GM19397 (cell line): ENCODE measurements at regions not wholly inside any gene's neighbourhood (a gene's known extent, or its start where the extent isn't known, plus 50 kb on each side); places are given as distances from the start of the nearest gene placed in this dataset.

Experiments
- ATAC-seq: cut with Tn5 transposase; IDR thresholded peaks from one replicate; pipeline ENCODE4 v1.9.1; 2021; ENCODE audit warnings: mild to moderate bottlenecking, moderate library complexity; ENCODE audit not compliant: unreplicated experiment

DNA sequence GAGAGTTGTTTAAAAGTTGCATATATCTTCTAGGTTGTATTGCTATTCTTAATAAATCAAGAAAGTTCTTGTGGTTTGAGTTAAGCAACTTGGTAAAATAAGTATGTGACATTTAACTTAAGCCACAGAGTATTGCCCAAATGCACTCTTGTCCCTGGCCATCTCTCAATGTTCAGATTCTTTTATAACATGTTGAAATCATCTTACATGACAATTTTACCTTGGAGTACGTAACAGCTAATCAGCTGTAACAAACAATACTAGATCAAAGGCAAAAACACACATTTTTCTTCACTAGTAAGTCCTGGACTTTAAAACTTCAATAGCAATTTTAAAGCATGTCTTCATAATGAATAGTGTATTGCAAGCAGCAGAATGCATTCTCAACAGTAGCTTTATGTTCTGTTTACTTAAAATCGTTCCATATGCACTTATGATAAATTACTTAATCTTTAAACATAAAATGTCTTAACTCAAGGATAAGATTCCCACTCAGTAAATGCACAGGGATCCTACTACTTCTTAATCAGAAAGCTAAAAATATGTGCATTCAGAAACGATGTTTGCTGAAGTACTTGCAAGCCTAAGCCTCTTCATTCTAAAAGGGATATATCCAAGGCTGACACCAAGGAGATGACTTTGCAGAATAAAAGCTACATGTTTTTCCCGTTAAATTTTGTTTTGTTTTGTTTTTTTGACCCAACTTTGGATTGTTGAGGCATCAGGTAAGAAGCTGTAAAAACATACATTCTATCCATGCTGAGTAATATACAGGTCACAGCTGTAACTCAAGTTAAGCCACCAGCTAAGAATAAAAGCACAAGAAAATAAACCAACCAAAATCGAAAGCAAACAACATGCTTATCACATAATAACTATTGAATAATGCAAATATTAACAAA, 86.1 kb upstream of the NFIB start:
- no peak for ATAC-seq

- no peak for ATAC-seq
Measured at GRCh38 chr9:14398473-14398872, 84.5 kb upstream of the NFIB start.

- ATAC-seq, result no peak
Measured at GRCh38 chr9:14396171-14396570, 82.2 kb upstream of the NFIB start.

DNA sequence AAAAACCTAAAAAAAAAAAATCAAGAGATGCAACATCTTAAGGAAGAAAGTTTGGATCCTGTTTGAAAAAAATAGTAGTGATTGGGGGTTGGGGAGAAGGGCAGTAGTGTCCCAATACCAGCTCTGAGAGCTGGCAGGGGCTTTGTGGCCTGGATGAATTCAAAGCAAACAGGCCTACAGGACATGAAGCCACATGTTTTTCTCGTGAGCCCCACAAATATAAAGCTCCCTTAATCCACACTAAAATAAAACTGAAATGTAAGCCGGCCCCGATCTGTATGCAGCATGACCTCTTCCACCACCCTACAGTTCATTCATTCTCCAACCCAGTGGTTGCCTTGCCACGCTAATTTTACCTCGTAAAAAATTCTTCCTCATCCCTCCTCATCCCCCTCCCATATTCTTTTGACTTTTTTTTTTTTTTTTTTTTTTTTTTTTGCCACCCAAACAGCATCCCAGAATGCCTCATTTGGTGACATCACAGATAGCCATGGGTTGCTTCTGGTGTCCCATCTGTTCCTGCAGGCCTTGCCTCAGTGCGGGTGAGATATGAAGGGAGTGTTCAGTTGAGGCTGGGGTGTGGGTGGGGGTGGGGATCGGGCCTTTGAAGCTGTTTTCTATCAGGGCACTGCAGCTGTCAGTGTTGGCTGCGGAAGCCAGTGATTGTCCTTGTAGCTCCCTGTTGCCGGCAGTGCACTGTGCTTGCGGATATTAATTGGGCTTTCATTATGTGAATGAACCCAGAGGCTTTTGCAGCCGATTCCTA, 81.6 kb upstream of the NFIB start:
- no peak for ATAC-seq

GRCh38 chr9:14393418-14393817, 79.5 kb upstream of the NFIB start:
- no peak for ATAC-seq

DNA sequence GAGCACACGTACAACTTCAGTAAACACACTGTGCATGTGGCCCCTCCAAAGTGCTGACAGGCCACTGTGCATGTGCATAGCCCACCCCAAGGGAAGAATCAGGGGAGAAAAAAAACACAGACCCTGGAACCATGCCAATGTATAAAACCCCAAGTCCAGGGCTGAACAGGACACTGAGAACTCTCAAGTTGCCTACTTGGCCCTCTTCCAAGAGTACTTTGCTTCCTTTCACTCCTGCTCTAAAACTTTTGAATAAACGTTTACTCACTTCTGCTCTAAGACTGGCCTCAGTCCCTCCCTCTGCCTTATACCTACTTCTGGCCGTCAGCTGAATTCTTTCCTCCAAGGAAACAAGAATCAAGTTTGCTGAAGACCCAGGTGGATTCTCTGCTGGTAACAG, 77.7 kb upstream of the NFIB start:
- ATAC-seq, result no peak

DNA sequence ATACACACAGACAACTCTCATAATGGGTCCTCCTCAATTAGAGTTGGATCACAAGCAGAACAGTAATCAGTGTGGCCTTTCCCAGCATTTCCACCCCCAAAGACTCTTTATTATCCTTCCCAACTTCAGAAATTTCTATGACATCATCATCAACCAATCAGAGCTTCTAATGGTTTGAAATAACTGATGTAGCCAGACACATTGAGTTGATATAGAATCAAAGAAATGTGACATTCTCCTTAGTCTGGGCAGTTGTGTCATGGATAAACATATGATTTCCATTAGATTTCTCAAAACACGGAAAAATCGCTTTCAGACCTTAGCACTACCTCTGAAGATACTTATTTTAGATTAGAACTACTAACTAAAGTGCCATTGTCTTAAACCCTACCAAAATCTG, 75.7 kb upstream of the NFIB start:
- ATAC-seq, result no peak

DNA sequence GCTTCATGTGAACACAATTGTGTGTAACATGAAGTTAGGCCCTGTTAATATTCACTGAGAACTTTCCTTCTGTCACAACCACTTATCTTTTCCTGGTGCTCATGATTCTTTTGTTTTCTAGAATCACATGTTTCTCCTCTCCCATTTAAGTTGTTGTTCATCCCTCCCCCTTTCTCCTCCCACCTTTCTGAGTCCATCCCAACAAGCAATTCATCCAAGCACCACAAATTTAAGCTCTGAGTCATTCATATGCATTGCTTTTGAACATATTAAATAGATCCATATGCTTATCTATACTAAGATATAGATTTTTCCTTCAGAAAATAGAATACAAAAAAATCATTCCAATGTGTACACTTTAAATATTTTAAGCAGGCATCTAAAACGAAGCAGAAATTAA, 75.2 kb upstream of the NFIB start:
- no peak for ATAC-seq

- ATAC-seq, result no peak
Measured at GRCh38 chr9:14383773-14384172, 69.8 kb upstream of the NFIB start.

GRCh38 chr9:14383294-14383693, 69.4 kb upstream of the NFIB start:
- no peak for ATAC-seq

GRCh38 chr9:14380061-14380836, 66.3 kb upstream of the NFIB start:
- ATAC-seq, result no peak

DNA sequence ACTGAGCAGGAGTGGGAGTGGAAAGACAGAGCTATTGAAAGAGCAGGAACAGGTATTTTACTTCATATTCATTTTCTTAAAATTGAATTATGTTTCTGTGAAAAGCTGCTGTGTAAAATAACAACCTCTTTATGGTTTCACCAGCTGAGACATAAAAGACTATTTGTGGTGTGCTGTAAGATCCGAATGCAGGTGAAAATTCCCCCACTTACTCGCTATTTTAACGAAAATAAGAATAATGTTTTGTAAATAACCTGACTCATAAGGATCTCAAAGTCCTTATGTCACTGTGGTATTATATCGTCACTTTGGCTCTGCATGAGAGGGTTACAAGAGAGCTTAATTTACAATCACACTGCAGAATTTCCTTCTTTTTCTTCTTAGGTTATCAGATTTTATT, 65.3 kb upstream of the NFIB start:
- no peak for ATAC-seq

GRCh38 chr9:14373706-14374105, 59.8 kb upstream of the NFIB start:
- ATAC-seq, result no peak

DNA sequence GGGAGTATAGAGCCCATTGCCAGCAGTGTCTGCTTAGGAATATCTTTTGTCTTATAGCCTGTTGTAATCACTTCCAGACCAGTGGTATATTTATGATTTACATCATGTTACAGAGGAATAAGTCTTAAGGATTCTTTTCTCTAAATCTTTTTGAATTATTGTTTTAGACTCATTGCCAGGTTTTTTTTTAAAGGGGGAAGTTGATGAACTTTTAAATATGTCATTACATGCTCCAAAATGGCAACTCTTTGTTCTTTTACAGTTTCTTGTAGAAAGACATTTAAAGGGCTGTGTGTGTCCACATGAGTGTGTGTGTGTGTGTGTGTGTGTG, 59.4 kb upstream of the NFIB start:
- no peak for ATAC-seq

DNA sequence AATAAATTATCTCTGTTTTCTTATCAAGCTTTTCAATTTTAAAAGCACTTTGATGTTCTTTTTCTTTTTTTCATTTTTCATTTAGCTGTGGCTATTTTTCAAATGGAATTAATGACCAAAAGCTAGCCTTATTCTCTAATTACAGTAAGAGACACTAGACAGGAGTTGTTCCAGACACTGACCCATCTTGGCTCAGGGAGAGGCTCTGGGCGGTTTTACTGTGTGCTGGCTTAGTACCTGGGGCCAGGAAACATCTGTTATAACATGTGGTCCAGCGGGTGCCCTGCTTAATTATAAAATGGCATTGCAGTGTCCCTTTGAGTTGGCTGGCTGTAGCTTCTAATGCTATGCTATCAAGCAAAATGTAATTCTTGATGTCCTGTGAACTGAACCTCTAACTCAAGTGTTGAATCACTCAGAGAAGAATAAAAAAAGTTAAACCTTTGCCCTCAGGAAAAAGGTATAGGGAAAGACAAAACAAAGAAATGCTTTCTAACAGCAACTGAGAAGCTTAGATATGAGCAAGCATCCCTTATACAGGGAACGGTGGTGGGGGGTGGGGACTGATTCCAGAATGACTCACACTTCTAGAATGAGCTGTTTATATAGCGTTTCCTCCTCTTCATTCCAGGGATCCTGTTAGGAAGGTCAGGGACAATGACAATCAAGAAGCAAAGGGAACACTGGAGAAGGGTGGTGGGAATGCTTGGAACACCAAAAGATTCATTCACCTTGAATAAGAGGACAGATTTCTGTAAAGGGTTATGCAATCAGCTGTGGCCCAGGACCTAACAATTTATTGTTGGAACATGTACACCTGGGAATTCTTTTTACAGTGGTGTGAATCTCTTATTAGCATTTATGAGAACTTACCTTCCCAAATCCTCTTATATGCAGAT, 58.7 kb upstream of the NFIB start:
- ATAC-seq, result no peak

DNA sequence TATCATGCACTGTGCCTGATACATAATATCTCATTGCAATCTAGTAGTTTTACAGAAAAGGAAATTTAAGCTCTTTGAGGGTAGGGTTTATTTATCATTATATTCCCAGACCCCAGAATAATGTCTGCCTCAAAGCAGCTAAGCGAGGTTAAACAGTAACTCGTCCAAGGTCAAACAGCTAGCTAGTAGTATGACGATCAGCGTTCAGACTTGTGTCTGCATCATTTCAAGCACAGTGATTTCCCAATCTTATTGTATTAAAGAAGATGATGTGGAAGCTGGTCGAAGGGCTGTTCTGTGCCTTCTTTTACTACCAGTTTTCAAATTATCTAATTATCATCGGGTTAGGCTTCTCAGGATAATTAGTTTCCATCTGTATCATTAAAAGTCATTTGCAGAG, 55.1 kb upstream of the NFIB start:
- no peak for ATAC-seq

DNA sequence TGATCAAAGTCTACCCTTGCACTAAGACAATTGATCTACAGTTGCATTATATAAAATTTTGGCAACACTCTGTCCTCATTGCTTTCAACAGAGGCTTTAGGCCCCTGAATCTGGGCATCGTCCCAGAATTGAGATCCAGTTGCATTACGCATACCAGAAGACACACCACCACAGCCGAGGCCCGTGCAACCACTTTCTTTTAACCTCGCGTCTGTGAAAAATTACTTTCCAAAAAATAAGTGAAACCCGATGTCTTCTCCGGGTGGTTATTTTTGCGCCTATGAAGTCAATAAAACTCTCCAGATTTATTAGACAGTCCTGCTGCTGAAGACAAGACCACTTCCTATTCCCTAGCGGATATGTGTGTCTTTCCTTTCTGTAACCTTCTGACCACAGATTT, 52.1 kb upstream of the NFIB start:
- no peak for ATAC-seq

DNA sequence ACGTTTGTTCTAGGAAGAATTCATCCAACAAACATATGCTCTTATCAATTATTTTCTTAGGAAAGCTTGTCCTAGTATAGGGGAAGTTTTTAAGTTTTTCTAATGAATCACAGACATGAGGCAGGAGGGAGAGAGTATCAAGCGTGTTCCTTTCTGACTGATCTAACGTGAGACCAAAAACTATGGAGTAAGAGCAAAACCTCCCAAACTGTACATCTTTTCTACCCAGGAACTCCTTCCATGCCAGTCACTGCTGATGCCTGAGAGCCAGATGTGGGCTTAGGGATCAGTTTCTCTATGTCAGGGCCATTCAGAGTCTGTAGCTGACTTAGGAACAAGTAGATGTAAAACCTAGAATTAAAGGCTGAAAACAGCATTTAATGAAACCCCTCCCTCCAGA, 51.7 kb upstream of the NFIB start:
- no peak for ATAC-seq
